ENCODE measurements at regions not wholly inside any gene's neighbourhood (a gene's known extent, or its start where the extent isn't known, plus 50 kb on each side); places are given as distances from the start of the nearest gene placed in this dataset.
"Not testable (repeated sequence)": the region's sequence is repeated elsewhere in the genome, so short reads cannot be mapped to it uniquely, and the experiment has no call there.

GRCh38 chr7:150101282-150101681 is 221.9 kb upstream of the LRRC61 start:
- DNase-seq (ENCODE audit: low spot score) = not testable (repeated sequence)

GRCh38 chr7:150107283-150107682 is 215.9 kb upstream of the LRRC61 start:
- not testable (repeated sequence) for DNase-seq (ENCODE audit: low spot score)

GRCh38 chr7:150110375-150110820 is 212.8 kb upstream of the LRRC61 start:
- DNase-seq (ENCODE audit: low spot score) = not testable (repeated sequence)

DNA sequence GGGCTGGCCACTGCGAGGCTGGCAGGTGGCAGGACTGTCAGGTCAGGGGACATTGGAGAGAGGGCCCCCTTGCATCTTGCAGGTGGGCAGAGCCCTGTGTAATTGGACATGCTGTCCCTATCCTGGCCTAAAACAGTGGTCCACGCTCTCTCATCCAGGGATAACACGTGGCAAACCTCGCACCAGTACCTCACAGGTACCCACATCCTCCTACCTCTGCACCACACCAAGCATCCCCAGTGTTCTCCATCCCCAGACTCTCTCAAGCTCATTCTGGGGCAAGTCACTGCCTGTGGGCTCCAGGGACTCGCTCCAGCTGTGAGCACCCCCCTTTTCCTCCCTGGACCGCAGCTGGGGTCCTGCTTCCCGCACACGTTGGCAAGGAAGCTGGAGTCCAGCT is 212.3 kb upstream of the LRRC61 start:
- DNase-seq (ENCODE audit: low spot score) = not testable (repeated sequence)

- not testable (repeated sequence) for DNase-seq (ENCODE audit: low spot score)
Measured at GRCh38 chr7:150111373-150112139, 211.6 kb upstream of the LRRC61 start.

DNA sequence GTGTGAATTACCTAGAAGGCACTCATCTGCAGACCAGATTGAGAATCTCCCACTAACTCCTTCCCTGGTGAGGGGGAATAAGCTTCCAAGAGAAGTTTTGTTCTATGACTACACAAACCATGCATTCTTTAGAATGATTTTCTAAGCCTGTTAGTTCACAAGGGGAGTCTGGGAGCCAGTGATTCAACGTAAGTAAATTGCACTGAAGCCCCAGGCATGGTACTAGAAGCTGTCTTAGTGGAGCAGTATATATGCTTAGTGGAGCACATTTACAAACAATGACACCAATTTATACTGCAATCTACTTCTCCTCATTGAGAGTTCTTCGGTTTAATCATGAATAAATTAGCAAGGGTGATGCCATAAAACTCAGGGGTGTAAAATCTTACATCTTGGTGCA is 209.9 kb upstream of the LRRC61 start:
- not testable (repeated sequence) for DNase-seq (ENCODE audit: low spot score)

DNA sequence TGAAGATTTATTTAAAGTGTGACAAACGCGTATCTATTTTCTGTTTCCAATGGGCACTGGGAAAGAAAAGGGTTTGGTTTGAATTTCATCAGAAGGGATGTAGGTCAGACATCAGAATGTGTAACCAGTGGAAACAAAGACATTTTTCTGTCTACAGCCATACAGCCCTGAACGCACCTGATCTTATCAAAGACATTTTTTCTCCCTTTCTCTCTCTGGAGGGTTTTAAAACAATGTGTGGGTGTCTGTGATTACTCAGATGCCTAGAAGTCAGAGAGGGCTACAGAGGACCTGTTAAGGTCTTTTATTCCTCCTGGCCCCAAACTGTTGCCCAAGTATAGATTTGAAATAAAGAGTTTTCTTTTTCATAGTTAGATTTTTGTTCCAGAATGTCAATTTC is 208.6 kb upstream of the LRRC61 start:
- DNase-seq (ENCODE audit: low spot score) = not testable (repeated sequence)

- not testable (repeated sequence) for DNase-seq (ENCODE audit: low spot score)
Measured at GRCh38 chr7:150119966-150120365, 203.2 kb upstream of the LRRC61 start.

- not testable (repeated sequence) for DNase-seq (ENCODE audit: low spot score)
Measured at GRCh38 chr7:150125831-150126230, 197.3 kb upstream of the LRRC61 start.

GRCh38 chr7:150134451-150134850 is 188.7 kb upstream of the LRRC61 start:
- not testable (repeated sequence) for DNase-seq (ENCODE audit: low spot score)

DNA sequence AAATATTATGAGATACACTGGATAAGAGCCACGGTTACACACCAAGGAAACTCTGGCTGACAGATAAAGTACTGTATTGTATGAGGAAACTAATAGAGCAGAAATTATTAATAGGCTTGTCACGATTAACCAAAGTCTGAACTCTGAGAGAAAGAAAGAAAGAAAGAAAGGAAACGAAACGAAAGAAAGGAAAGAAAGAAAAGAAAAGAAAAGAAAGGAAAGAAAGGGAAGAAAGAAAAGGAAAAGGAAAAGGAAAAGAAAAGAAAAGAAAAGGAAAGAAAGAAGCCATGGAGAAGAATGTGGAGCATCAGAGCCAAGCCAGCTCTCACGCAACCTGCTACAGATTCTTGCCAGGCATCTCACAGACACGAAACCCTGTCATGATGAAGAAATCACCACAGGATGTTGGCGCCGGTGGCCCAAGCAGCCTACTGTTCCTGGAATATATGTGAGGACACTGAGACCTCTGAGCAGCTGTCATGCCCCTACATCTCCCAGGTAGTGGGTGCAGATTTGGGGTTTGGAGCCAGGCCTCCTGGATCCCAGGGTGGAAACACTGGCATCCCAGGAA is 187.4 kb upstream of the LRRC61 start:
- not testable (repeated sequence) for DNase-seq (ENCODE audit: low spot score)

GRCh38 chr7:150139840-150140239 is 183.3 kb upstream of the LRRC61 start:
- DNase-seq (ENCODE audit: low spot score) = not testable (repeated sequence)

DNA sequence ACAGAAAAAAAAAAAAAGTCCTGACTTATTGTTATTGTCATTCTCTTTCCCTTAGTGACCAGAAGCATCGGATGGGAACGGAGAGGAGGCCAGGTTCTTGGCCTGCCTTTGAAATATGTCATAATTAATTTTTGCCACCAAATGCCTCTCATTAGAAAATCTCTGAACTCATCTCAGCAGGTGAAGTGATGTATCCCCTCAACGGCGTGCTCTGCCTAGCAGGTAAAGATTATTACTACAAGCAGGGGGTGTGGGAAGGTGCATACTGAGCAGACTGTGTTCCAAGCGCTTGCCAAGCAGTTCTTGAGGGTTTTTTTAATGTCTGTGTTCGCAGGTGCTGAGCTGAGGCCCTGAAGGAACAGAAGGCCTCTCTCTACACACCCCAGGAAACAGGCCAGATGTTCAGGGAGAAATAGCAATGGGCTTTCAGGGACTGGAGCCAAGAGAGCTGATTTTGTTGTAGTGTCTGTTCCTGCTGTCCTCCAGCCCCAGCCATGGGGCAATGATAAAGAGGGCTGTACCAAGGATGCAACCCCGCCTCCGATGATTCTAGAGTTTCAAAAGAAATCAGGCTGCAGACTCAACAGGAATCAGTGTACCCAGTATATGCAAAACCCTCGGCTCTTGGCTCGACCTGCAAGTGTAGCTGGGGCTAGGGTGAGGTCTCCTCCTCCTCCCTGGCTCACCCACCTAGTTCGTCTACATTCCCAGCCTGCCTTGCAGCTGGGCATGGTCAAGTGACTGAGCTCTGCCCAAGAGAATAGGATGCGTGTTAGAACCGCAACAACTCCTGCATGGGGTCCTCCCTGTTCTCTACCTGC is 181.4 kb upstream of the LRRC61 start:
- DNase-seq (ENCODE audit: low spot score) = not testable (repeated sequence)

GRCh38 chr7:150146124-150146523 is 177.0 kb upstream of the LRRC61 start:
- not testable (repeated sequence) for DNase-seq (ENCODE audit: low spot score)

- DNase-seq (ENCODE audit: low spot score) = not testable (repeated sequence)
Measured at GRCh38 chr7:150147524-150147923, 175.6 kb upstream of the LRRC61 start.

DNA sequence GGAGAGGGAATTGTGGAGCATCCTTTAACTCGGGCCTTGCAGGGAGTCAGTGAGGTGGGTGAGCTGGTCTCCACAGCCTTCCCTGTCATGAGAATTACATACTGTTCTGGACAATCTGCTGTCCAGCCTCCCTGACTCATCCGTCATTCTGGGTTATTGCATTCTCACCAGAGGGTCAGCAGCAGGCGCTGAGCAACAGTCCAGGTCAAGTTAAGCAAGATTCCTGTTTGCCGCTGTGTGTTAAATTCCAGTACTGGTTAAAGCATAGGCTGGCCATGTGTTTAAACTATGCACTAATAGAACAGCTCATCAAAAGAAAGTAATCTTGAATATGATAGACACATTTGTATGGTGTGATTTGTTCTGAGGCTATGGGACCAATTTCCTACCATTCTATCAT is 167.1 kb upstream of the LRRC61 start:
- DNase-seq (ENCODE audit: low spot score) = not testable (repeated sequence)

DNA sequence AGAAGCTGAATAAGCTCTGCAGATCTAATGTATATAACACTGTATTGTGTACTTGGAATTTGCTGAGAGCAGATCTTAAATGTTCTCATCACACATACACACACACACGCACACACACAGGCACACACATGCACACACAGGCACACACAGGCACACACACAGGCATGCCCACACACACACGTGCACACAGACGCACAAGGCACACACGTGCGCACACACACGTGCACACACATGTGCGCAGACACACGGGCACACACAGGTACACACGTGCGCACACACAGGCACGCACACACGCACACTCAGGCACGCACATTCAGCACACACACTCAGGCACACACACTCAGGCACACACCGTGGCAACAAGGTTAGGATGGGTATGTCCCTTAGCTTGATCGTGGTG is 164.5 kb upstream of the LRRC61 start:
- DNase-seq (ENCODE audit: low spot score) = not testable (repeated sequence)

GRCh38 chr7:150169515-150169914 is 153.6 kb upstream of the LRRC61 start:
- not testable (repeated sequence) for DNase-seq (ENCODE audit: low spot score)

DNA sequence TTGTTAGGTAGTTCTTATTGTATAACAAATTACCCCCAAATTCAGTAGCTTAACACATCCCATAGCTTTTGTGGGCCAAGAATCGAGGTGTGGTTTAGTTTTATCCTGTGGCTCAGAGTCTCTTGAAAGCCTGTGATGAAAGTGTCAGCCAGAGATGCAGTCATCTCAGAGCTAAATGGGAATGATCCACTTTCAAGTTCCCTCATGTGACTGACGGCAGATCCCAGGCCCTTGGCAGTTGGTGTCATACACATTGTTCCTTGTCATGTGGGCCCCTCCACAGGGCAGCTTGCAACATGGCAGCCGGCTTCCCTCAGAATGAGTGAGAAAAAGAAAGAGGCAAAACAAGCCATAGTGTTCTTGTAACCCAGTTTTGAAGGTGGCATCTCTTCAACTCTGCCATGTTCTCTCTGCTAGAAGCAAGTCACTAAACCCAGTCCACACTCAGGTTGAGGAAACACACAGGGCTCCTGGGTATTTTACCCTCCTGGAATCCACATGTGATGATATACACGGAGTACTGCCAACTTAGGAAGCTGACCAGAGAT is 153.1 kb upstream of the LRRC61 start:
- DNase-seq (ENCODE audit: low spot score) = not testable (repeated sequence)

DNA sequence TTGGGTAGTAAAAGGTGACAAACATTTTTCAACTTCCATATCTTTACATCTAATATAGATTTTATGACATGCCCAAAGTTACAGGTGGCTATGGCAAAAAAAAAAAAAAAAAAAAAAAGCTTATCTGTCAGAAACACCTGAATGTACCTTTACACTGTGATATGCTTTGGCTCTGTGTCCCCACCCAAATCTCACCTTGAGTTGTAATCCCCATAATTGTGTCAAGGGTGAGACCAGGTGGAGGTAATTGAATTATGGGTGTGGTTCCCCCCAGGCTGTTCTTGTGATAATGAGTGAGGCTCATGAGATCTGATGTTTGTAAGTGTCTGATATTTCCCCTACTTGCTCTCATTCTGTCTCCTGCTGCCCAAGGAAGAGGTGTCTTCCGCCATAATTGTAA is 139.6 kb upstream of the LRRC61 start:
- not testable (repeated sequence) for DNase-seq (ENCODE audit: low spot score)

- DNase-seq (ENCODE audit: low spot score) = not testable (repeated sequence)
Measured at GRCh38 chr7:150189963-150190362, 133.2 kb upstream of the LRRC61 start.

DNA sequence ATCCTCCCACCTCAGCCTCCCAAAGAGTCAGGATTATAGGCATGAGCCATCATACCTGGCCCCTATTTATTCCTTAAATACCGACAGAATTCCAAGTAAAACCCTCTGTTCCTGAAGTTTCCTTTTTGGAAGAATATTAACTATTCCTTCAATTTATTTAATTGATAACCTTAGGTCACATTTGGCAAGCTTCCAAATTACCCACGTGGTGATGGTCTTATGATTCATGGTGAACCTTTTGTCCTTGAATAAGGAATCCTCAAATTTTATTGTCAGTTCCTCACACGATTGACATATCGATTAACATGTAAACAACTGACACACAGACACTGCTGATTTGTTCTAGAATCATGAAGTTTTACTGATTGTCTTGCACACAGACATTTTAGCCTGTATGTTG is 130.6 kb upstream of the LRRC61 start:
- not testable (repeated sequence) for DNase-seq (ENCODE audit: low spot score)

All from umbilical cord (tissue), 1 donor.